NCI-H748 treated with DMSO at 0.1 percent for 48 hours (cell line): ENCODE measurements at regions not wholly inside any gene's neighbourhood (a gene's known extent, or its start where the extent isn't known, plus 50 kb on each side); places are given as distances from the start of the nearest gene placed in this dataset.

Experiments
- DNase-seq: peaks from one replicate; lab custom pipeline; 2025; lab: John Stamatoyannopoulos, UW

- DNase-seq: no peak
Observed at GRCh38 chr4:177047851-177048174, 255.1 kb upstream of the VEGFC start.

GRCh38 chr4:177051473-177052060, 258.1 kb upstream of the NEIL3 start:
- DNase-seq: peak; percentile 40

GRCh38 chr4:177052211-177052934, 257.3 kb upstream of the NEIL3 start:
- no peak for DNase-seq

- no peak for DNase-seq
Observed at GRCh38 chr4:177057186-177057585, 252.5 kb upstream of the NEIL3 start.

- no peak for DNase-seq
Observed at GRCh38 chr4:177064116-177064515, 245.6 kb upstream of the NEIL3 start.

GRCh38 chr4:177064729-177065394, 244.8 kb upstream of the NEIL3 start:
- DNase-seq: no peak

- no peak for DNase-seq
Observed at GRCh38 chr4:177066746-177067145, 242.9 kb upstream of the NEIL3 start.

- DNase-seq: no peak
Observed at GRCh38 chr4:177070533-177071058, 239.1 kb upstream of the NEIL3 start.

- DNase-seq: no peak
Observed at GRCh38 chr4:177077095-177077971, 232.3 kb upstream of the NEIL3 start.

GRCh38 chr4:177079327-177079726, 230.3 kb upstream of the NEIL3 start:
- no peak for DNase-seq

- DNase-seq: no peak
Observed at GRCh38 chr4:177080388-177080787, 229.3 kb upstream of the NEIL3 start.

- DNase-seq: no peak
Observed at GRCh38 chr4:177087060-177087459, 222.6 kb upstream of the NEIL3 start.

- no peak for DNase-seq
Observed at GRCh38 chr4:177087499-177087898, 222.2 kb upstream of the NEIL3 start.

GRCh38 chr4:177091515-177091914, 218.2 kb upstream of the NEIL3 start:
- no peak for DNase-seq

- DNase-seq: no peak
Observed at GRCh38 chr4:177092807-177093206, 216.9 kb upstream of the NEIL3 start.

- no peak for DNase-seq
Observed at GRCh38 chr4:177093964-177094363, 215.7 kb upstream of the NEIL3 start.

- no peak for DNase-seq
Observed at GRCh38 chr4:177097291-177097690, 212.4 kb upstream of the NEIL3 start.

GRCh38 chr4:177099211-177099610, 210.5 kb upstream of the NEIL3 start:
- no peak for DNase-seq

- DNase-seq: no peak
Observed at GRCh38 chr4:177100307-177100706, 209.4 kb upstream of the NEIL3 start.

GRCh38 chr4:177103619-177104018, 206.1 kb upstream of the NEIL3 start:
- no peak for DNase-seq

GRCh38 chr4:177105536-177105935, 204.1 kb upstream of the NEIL3 start:
- no peak for DNase-seq

- no peak for DNase-seq
Observed at GRCh38 chr4:177107288-177107921, 202.3 kb upstream of the NEIL3 start.
